HG03469 (cell line): ENCODE measurements at regions not wholly inside any gene's neighbourhood (a gene's known extent, or its start where the extent isn't known, plus 50 kb on each side); places are given as distances from the start of the nearest gene placed in this dataset.
"Not testable (repeated sequence)": the region's sequence is repeated elsewhere in the genome, so short reads cannot be mapped to it uniquely, and the experiment has no call there.

Experiments used
- ATAC-seq: cut with Tn5 transposase; IDR thresholded peaks from one replicate; pipeline ENCODE4 v1.9.1; 2021; ENCODE audit warnings: mild to moderate bottlenecking, moderate library complexity, moderate number of reproducible peaks; ENCODE audit not compliant: unreplicated experiment

GRCh38 chrY:7994781-7995180 is 1083.2 kb upstream of the AMELY start:
- not testable (repeated sequence) for ATAC-seq

GRCh38 chrY:7979770-7980169 is 1068.2 kb upstream of the AMELY start:
- ATAC-seq: no peak

GRCh38 chrY:7977301-7977700 is 1065.7 kb upstream of the AMELY start:
- ATAC-seq: no peak

GRCh38 chrY:7968293-7968692 is 1056.7 kb upstream of the AMELY start:
- no peak for ATAC-seq

GRCh38 chrY:7966916-7967315 is 1055.4 kb upstream of the AMELY start:
- ATAC-seq: no peak

- no peak for ATAC-seq
Measured at GRCh38 chrY:7963393-7963792, 1051.8 kb upstream of the AMELY start.

GRCh38 chrY:7962350-7962749 is 1050.8 kb upstream of the AMELY start:
- ATAC-seq: no peak

GRCh38 chrY:7961811-7962210 is 1050.3 kb upstream of the AMELY start:
- ATAC-seq: no peak

GRCh38 chrY:7957773-7958172 is 1046.2 kb upstream of the AMELY start:
- no peak for ATAC-seq

- no peak for ATAC-seq
Measured at GRCh38 chrY:7951187-7951852, 1039.8 kb upstream of the AMELY start.

- ATAC-seq: no peak
Measured at GRCh38 chrY:7944135-7944534, 1032.6 kb upstream of the AMELY start.

GRCh38 chrY:7942711-7943110 is 1031.2 kb upstream of the AMELY start:
- ATAC-seq: no peak

- no peak for ATAC-seq
Measured at GRCh38 chrY:7941856-7942255, 1030.3 kb upstream of the AMELY start.

GRCh38 chrY:7938982-7939718 is 1027.6 kb upstream of the AMELY start:
- no peak for ATAC-seq

- no peak for ATAC-seq
Measured at GRCh38 chrY:7936831-7937230, 1025.3 kb upstream of the AMELY start.

- no peak for ATAC-seq
Measured at GRCh38 chrY:7936046-7936445, 1024.5 kb upstream of the AMELY start.

- no peak for ATAC-seq
Measured at GRCh38 chrY:7935606-7936005, 1024.1 kb upstream of the AMELY start.

GRCh38 chrY:7932424-7932823 is 1020.9 kb upstream of the AMELY start:
- ATAC-seq: no peak

- ATAC-seq: no peak
Measured at GRCh38 chrY:7929866-7930265, 1018.3 kb upstream of the AMELY start.

GRCh38 chrY:7924059-7924458 is 1012.5 kb upstream of the AMELY start:
- ATAC-seq: no peak

GRCh38 chrY:7923476-7924017 is 1012.0 kb upstream of the AMELY start:
- ATAC-seq: no peak

GRCh38 chrY:7920382-7920781 is 1008.8 kb upstream of the AMELY start:
- no peak for ATAC-seq
